HG03521 (cell line): ENCODE measurements at regions not wholly inside any gene's neighbourhood (a gene's known extent, or its start where the extent isn't known, plus 50 kb on each side); places are given as distances from the start of the nearest gene placed in this dataset.
"Not testable (repeated sequence)": the region's sequence is repeated elsewhere in the genome, so short reads cannot be mapped to it uniquely, and the experiment has no call there.

Experiments used
- ATAC-seq: cut with Tn5 transposase; IDR thresholded peaks from one replicate; pipeline ENCODE4 v1.9.1; 2021; ENCODE audit warnings: mild to moderate bottlenecking, moderate library complexity; ENCODE audit not compliant: unreplicated experiment

DNA sequence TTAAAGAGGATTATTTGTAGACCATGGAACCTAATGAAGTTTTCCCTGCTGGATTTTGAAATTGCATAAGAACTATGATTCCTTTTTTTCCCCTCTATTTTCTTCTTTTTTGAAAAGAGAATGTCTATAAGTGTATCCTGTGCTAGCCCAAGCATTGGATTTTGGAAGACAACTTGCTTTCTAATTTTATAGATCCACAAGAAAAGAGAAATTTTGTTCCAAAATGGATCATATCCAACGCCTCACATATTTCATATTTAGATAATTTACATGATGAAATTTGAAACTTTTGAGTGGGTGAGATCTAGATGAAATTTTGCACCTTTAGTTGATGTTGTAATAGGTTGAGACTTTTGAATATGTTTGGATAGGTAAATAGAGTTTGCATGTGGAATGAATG lies 978.7 kb downstream of the MRPL39 start:
- no peak for ATAC-seq

DNA sequence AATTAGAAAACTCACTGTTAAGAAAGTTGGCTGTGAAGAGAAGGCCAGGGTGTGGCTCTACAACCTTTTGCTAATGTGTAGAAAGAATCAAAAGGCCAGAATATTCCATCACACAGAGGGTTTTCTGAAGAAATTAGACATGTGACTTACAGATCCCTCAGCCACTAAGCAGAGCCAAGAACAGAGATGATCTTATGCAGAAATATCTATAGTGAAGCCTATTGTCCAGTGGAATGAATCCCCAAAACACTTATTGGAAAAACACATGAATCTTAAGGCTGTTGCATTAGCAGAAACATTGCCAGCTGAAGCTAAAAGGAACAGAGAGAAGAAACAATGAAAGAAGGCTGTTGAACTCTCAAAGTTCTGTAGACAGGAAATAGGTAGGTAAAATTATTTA lies 979.2 kb downstream of the MRPL39 start:
- no peak for ATAC-seq

- no peak for ATAC-seq
Measured at GRCh38 chr21:24617819-24618218, 989.5 kb downstream of the MRPL39 start.

DNA sequence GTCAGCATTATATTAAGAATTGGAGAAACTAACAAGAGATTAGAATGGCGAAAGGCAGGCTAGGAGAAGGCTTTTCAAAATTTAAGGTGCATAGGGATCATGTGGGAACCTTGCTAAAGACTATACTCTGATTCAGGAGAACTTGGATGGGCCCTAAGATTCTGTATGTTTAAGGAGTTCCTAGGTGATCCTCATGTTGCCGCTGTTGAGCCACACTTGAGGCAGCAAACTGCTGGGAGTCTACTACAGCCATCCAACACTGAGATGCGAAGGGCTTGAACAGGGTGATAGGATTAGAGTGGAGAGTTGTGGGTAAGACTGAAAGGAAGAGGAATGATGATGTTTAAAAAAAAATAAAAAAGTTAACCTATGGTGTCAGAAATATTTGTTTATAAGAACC lies 1013.2 kb downstream of the MRPL39 start:
- no peak for ATAC-seq

- ATAC-seq = no peak
Measured at GRCh38 chr21:24590261-24590660, 1017.0 kb downstream of the MRPL39 start.

DNA sequence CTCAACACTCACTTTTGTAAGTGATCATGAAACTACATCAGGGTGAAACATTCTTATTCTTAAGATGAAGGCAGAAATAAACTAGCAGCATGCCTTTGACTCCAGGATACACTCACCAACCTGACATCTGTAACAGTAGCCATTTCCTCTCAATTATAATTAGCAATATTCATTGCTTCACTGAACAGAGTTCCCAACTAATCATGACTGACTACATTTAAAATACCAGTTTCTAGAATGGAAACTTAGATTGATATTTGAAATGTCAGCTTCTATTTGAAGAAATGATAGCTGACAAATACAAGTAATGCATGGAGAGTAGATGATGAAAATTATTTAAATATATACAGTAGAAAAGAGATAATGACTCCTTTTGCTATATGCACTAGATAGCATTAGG lies 1023.8 kb downstream of the MRPL39 start:
- ATAC-seq = no peak

- no peak for ATAC-seq
Measured at GRCh38 chr21:24577301-24577700, 1030.0 kb downstream of the MRPL39 start.

DNA sequence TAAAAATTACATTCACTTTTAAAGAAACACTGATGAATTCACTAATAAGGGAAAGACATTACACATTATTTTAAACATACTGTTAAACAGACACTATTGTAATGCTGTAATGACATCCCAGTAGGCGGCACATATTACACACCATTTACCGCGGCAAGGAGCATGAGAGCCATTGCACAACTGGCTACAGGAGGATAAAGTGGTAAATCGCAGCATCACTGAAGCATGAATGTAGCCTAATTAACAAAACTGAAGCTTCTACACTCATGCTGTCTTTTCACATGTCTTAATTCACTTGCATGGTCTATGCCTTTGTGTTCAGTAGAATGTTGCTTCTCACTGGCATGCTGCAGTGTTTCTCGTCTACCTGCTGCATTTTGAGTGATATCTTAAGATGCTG lies 1046.0 kb downstream of the MRPL39 start:
- ATAC-seq = no peak

DNA sequence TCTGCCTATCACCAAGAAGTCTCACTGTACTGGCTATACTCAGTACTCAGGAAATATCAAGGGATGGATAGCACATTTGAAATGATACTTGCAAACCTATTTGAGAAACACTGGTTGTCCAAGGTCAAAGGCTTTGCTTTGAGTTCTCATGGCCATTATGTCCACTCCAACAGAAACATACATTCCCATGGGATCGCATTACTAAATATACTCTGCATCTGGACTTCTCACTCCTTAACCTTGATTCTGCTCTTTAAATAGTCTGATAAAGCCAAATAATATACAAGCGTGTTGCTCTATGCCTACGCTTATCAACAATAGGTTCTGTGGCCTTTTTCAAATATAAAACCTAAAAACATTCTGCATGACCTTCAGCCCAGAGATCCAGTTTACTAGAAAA lies 1054.8 kb downstream of the MRPL39 start:
- ATAC-seq = no peak

DNA sequence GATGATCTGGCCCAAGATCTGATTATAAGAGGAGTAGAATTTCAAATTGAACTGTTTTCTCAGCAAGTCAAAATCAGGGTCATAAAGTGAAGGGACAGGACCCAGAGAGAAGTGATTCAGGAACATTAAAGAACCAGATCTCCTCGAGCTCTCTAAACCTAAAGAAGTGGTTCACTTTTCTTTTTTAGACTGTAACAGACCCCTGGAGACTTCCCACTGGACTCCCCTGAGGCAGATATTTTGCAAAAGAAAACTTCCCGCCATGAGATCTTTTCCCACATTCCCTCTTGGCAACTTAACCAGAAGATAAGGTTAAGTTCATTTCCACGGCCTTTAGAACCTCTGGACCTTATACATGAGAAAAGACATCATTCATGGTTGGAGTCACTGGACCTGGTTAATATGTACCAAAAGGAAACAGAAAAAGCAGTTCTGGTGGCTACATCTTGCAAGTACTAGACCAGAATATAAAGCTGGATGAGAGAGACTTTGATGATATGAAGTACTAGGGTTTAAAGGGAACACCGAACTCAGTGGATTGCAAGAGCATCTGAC lies 1061.4 kb downstream of the MRPL39 start:
- no peak for ATAC-seq

DNA sequence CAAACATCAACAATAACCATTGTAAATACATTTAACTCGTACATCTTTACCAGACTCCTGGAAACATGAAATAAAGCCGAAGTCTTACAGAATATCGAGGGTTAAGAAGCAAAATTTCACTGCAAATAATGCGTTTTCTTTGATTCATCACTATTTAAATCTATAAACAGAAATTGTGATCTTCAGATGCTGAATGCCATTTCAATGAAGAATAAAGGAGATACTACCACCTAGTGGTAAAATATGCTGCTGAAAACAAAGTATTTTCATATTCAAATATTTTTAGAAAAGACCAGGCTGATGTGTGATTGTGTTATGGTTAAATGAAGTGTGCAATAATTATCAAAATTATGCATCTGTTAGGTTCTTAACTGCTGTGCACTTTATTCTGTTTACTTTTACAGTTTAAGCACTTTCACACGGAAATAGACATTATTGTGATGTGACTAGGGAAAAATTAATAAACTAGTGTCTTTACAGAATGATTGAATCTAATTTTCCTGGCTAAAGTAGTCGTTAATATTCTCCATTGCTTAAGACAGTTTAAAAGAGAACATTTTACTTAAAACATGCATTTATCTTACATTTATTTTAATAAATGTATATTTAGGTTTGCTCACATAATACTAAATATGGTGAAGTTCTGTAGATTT lies 1093.1 kb downstream of the MRPL39 start:
- ATAC-seq = no peak

DNA sequence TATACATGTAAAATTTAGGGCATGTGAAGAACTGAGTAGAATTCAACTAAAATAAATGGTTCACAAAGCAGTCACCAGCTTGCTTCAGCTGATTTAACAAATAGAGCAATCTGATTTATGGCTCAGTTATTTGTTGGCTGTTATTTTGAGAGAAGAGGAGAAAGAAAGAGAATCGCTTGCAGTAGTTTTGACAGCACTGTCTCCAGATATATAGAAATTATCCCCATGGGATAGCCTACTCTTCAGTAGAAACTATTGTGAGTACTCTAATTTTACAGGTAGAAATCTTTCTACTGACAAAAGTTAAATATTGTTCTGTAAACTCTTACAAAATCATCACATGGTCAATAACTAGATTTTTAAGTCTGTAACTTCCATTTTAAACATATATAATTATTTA lies 1098.2 kb downstream of the MRPL39 start:
- no peak for ATAC-seq

DNA sequence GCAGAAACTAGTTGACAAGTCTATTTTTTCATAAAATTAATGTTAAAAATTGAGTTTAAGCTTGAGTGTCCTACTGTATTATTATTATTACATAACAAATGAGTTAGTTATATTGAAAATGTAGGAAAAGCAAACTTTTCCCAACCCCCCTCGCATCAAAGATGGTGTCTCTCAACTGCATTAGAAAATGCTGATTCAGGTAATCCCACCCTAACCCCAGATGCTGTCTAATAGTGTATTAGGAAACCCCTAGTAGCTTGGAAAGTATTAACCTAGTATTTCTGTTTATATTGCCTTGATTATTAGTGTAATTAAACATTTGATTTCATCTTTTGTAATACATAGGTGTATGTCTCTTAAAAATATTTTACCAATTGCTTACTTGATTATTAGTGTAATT lies 1120.3 kb downstream of the MRPL39 start:
- ATAC-seq = no peak

DNA sequence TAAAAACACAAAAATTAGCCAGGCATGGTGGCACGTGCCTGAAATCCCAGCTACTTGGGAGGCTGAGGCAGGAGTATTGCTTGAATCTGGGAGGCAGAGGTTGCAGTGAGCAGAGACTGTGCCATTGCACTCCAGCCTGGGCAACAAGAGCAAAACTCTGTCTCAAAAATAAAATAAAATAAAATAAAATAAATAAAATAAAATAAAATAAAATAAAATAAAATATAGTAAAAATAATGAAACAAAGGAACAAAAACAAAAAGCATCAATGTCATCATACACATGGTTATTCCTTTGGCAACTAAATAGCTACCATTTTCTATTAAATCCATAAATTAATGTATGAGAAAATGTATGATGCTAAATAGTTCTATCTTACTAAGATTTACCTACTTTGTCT lies 1123.9 kb downstream of the MRPL39 start:
- ATAC-seq = not testable (repeated sequence)

DNA sequence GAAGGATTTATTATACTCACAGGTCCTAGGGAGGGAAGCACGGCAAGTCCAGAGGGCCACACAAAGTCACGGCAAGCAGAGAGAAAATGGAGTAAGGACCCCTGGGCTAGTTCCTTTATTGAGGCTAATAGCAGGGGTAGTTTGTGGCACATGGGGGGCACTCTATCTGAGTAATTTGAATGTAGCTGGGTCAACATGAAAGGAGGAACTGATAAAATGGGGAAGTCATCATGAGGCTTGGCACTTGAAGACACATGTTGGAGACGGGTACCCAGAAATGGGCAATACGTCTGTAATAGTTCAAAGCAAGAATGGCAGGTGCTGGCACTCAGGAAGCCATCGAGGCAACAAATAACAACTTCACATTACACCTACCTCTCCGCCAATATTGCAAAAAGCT lies 1136.4 kb downstream of the MRPL39 start:
- no peak for ATAC-seq

DNA sequence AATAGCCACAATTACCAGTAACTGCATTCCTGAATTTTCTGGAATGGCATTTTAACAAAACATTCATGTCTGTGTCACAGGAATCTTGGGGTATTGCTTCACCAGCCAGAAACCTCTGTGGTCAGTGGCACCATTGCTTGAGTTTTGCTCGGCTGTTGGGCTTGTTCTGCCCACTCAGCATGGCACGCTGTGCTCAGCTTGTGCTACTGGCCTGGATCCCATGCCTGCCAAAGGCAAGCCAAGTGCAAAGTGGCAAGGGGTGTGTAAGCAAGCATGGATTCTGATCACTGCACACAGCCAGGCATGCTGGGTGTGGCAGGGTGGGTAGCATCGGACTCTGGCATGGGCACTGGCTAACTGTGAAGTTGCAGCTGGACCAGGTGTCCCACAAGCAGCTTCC lies 1150.9 kb downstream of the MRPL39 start:
- no peak for ATAC-seq

DNA sequence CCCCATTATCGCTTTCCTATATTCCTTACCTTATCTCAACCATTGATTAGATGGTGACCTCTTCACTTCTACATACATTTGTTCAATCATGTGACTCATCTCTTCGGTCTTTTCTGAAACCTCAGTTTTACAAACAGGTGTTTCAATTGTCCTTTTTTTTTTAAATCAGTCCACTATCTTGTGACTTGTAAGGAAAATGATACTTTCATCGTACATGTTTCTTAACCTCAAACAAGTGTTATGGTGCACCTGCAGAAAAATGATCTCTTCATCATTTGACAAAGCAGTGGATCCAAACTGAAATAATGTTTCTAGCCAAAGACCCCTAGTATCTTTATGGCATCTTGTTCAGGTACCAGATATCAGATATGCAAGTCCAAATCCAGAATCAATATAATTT lies 1157.2 kb downstream of the MRPL39 start:
- no peak for ATAC-seq

DNA sequence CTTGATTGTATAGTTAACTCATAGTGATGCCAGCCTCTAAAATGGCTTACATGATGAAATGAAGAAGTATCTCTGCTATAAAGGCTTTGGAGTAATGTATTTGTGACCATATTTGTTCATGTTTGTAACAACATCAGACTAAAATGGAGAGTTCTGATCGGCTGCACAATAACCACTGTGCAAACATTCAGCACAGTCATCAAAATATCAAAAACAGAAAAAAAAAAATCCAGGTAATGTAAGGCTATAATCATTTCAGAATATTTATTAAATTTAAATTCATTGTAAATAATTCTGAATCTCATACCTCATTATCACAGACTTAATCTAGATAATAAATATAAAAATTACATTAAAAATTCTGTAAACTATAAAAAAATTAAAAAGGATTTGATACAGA lies 1161.8 kb downstream of the MRPL39 start:
- no peak for ATAC-seq

DNA sequence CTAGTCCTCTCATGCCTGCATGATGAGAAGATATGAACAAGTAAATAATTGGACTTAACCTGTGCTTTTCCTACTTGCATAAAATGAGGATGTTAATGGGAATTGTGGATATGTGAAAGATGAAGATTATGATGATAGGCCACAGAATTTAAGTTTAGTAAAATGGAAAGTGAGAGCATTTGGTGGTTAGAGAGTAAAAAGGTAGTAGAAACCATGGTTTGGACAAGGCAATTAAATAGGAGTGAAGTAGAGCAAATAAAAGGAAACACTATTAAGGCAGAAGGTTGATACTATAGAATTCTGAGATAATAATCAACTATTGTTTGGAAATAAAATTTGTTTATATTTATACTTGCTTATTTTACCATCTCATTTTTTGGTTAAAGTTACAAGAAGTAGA lies 1162.5 kb downstream of the MRPL39 start:
- no peak for ATAC-seq

GRCh38 chr21:24436236-24436635 lies 1171.0 kb downstream of the MRPL39 start:
- ATAC-seq = no peak

DNA sequence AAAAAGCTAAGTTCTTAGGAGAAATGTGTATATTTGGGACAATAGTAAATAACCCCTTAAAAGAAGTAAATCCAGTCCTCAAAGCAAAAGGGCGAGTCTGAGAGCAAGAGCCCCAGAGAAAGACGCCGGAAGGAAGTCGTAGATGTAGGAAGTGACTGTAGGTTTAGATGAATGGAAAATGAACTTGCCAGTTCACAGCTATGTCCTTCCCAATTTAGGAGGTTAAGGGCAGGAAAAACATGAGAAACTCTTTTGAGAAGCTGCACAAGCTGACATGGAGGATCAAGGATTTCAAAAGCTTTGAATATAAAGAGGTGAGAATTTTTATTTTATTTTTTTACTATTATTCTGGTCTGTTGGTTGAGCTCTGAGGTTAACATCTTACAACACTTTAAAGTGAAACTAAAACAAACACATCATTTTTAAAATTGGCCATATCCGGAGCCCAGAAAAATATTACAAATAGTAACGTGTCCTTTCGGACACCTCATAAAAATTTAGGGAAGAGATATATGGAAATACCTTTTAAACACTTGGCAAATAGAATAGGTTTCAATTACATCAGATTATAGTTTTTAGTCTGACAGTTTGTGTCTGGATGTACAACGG lies 1178.6 kb downstream of the MRPL39 start:
- ATAC-seq = peak; percentile 89

DNA sequence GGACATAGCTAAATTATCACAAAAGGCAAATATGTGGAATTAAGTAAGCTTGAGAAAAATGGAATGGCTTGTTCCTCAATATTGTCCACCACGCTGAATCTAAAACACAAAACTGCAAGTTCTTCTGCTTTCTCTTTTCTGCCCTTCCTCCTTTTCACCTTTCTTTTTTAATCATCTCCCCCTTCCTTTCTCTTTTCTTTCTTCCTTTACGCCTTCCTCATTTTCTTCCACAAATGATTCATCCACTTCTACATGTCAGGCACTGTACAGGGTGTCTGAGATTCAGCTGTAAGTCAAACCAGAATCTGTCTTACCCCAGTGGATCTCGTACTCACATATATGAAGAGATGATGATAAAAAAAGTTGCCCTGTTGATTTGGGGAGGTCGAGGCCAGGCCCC lies 1182.5 kb downstream of the MRPL39 start:
- no peak for ATAC-seq

GRCh38 chr21:24423546-24423945 lies 1183.7 kb downstream of the MRPL39 start:
- ATAC-seq = no peak
